Body of pancreas (tissue), 4 donors: ENCODE measurements at regions not wholly inside any gene's neighbourhood (a gene's known extent, or its start where the extent isn't known, plus 50 kb on each side); places are given as distances from the start of the nearest gene placed in this dataset.

Experiments
- ATAC-seq: fragments of 150-250 bp; one replicate; pipeline ENCODE4 v1.9.1; 2016
- DNase-seq, 4 donors: peaks; one replicate each; pipeline ENCODE4 v3.0.0-alpha.2; 2019
- H3K27ac ChIP-seq, 4 donors: fragments of 200-600 bp; sonication (generic); 1 replicate in 3 of 4; 2 replicates in 1 of 4; pipeline versions ENCODE4 v1.5.1 to v1.6.1; 2016 to 2019; ENCODE audit warnings: mild to moderate bottlenecking in 1 of 4, mixed read lengths in 1 of 4, moderate library complexity in 1 of 4
- H3K27me3 ChIP-seq, 2 donors: fragments of 200-600 bp; sonication (generic); one replicate each; pipeline ENCODE4 v1.6.0; 2016; ENCODE audit warnings: mild to moderate bottlenecking in 1 of 2
- H3K36me3 ChIP-seq, 2 donors: fragments of 200-600 bp; sonication (generic); replicated peaks in 1 of 2; 2 replicates each; pipeline ENCODE4 v1.5.1; 2016; ENCODE audit warnings: low read depth in 2 of 2; ENCODE audit not compliant: insufficient read depth in 1 of 2
- H3K4me1 ChIP-seq: fragments of 200-600 bp; sonication (generic); one replicate; pipeline ENCODE4 v1.6.0; 2016
- H3K4me3 ChIP-seq, 2 donors: fragments of 200-600 bp; sonication (generic); 1 replicate in 1 of 2; 2 replicates in 1 of 2; pipeline ENCODE4 v1.5.1; 2016 to 2019
- H3K9me3 ChIP-seq, 3 donors: fragments of 200-600 bp; sonication (generic); 1 replicate in 2 of 3; 2 replicates in 1 of 3; pipeline ENCODE4 v1.5.1; 2016
- POLR2A ChIP-seq, 3 donors: fragments of 450-650 bp; IDR thresholded peaks; one replicate each; pipeline ENCODE4 v1.6.1; 2016; ENCODE audit warnings: antibody characterized with exemption in 3 of 3, mild to moderate bottlenecking in 2 of 3
- WGBS, 2 donors: methylation state at CpG; one replicate each; pipeline ENCODE4 v1.1.5; 2017; 5-methylcytosine and 5-hydroxymethylcytosine counted together
- intact Hi-C: fragments of 100-400 bp; cut with DNase I; formaldehyde crosslinking; loops from one replicate; pipeline ENCODE4 v1.15.1; 2023
- TF ChIP-seq, protein P1 (sequence below), 7 experiments: fragments of 450-650 bp in 4 of 7; fragments of 200-600 bp in 3 of 7; sonication (generic) in 3 of 7; IDR thresholded peaks; one replicate each; pipeline ENCODE4 v1.5.1; 2016 to 2019; ENCODE audit warnings: antibody characterized with exemption in 7 of 7

- no peak for ATAC-seq
- H3K36me3 ChIP-seq = no peaks in the 10 kb centered on the region
- no peak for DNase-seq
- H3K4me3 ChIP-seq = no peak overlapping the region
- no peaks in the 10 kb centered on the region for H3K27me3 ChIP-seq
- intact Hi-C loops = no loop called here
- no peak for TF ChIP-seq POLR2A (IDR thresholded peaks at IDR 0.05)
- TF ChIP-seq, protein P1, sequence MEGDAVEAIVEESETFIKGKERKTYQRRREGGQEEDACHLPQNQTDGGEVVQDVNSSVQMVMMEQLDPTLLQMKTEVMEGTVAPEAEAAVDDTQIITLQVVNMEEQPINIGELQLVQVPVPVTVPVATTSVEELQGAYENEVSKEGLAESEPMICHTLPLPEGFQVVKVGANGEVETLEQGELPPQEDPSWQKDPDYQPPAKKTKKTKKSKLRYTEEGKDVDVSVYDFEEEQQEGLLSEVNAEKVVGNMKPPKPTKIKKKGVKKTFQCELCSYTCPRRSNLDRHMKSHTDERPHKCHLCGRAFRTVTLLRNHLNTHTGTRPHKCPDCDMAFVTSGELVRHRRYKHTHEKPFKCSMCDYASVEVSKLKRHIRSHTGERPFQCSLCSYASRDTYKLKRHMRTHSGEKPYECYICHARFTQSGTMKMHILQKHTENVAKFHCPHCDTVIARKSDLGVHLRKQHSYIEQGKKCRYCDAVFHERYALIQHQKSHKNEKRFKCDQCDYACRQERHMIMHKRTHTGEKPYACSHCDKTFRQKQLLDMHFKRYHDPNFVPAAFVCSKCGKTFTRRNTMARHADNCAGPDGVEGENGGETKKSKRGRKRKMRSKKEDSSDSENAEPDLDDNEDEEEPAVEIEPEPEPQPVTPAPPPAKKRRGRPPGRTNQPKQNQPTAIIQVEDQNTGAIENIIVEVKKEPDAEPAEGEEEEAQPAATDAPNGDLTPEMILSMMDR (IDR thresholded peaks at IDR 0.05) = no peak
- no peak overlapping the region for H3K27ac ChIP-seq
- H3K4me1 ChIP-seq = no peaks in the 10 kb centered on the region
- 53 to 66% methylated on average over 2 of the region's 2 CpGs for WGBS, 2 donors
- no peaks in the 10 kb centered on the region for H3K9me3 ChIP-seq
Measured at GRCh38 chr1:190897233-190897632, 419.6 kb upstream of the BRINP3 start.

DNA sequence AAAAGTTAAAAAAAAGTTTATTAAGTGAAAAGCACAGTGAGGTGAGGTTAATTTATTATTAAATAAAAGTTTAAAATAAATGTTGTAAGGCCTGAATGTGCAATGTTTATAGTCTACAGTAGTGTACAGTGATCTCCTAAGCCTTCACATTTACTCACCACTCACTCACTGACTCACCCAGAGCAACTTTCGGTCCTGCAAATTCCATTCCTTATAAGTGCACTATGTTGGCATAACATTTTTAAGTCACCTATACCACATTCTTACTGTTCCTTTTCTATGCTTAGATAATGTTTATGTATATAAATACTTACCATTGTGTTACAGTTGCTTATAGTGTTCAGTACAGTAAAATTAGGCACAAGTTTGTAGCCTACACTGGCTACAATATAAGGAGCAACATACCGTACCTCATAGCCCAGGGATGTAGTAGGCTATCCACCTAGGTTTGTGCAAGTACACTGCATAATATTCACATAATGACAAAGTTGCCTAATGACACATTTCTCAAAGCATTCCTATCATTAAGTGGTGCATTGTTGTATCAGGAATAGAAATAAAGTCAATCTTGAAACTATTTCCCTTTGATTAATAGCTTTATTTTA, 426.5 kb upstream of the BRINP3 start:
- Histone ChIP-seq H3K27me3 (no peaks in the 10 kb centered on the region), H3K36me3 (no peaks in the 10 kb centered on the region), H3K9me3 (no peaks in the 10 kb centered on the region), H3K27ac (no peak overlapping the region), H3K4me1 (no peaks in the 10 kb centered on the region), H3K4me3 (no peak overlapping the region)
- no peak for TF ChIP-seq POLR2A (IDR thresholded peaks at IDR 0.05)
- TF ChIP-seq, protein P1 (IDR thresholded peaks at IDR 0.05) = no peak
- no peak for ATAC-seq
- WGBS, 2 donors = 82 to 86% methylated on average over 2 of the region's 2 CpGs
- intact Hi-C loops = no loop called here
- no peak for DNase-seq

GRCh38 chr1:190906206-190906725, 428.6 kb upstream of the BRINP3 start:
- DNase-seq = no peak
- ATAC-seq = no peak
- Histone ChIP-seq H3K27me3 (no peaks in the 10 kb centered on the region), H3K9me3 (no peaks in the 10 kb centered on the region), H3K4me1 (no peaks in the 10 kb centered on the region), H3K36me3 (no peaks in the 10 kb centered on the region), H3K27ac (no peak overlapping the region), H3K4me3 (no peak overlapping the region)
- intact Hi-C loops = no loop called here
- TF ChIP-seq, protein P1 (IDR thresholded peaks at IDR 0.05) = no peak
- TF ChIP-seq POLR2A (IDR thresholded peaks at IDR 0.05) = no peak
- WGBS, 2 donors = 71 to 80% methylated on average over 1 of the region's 1 CpG

DNA sequence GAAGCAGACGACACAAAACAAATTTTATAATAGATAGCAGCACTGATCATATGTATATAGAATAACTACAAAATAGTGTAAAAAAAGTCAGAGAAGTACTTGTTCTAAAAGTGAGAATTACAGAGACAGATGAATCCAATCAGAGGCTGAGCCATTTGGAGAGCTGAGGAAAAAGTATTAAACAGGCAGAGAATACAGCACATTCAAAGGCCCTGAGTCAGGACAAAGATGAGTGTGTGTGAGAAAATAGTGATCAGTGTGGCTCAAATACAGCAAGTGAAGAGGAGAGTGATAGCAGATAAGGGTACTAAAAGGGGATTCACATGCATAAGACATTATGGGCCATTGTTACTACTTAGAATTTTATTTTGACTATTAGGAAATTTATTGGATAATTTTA, 430.6 kb upstream of the BRINP3 start:
- no peak for TF ChIP-seq POLR2A (IDR thresholded peaks at IDR 0.05)
- TF ChIP-seq, protein P1 (IDR thresholded peaks at IDR 0.05) = no peak
- Histone ChIP-seq H3K4me3 (no peak overlapping the region), H3K4me1 (no peaks in the 10 kb centered on the region), H3K36me3 (no peaks in the 10 kb centered on the region), H3K9me3 (no peaks in the 10 kb centered on the region), H3K27ac (no peak overlapping the region), H3K27me3 (no peaks in the 10 kb centered on the region)
- ATAC-seq (no peak), DNase-seq (no peak)
- intact Hi-C loops = no loop called here
- WGBS, 2 donors = 58 to 63% methylated on average over 1 of the region's 1 CpG

- Histone ChIP-seq H3K27me3 (no peaks in the 10 kb centered on the region), H3K36me3 (no peaks in the 10 kb centered on the region), H3K4me3 (no peak overlapping the region), H3K27ac (no peak overlapping the region), H3K4me1 (no peaks in the 10 kb centered on the region), H3K9me3 (no peaks in the 10 kb centered on the region)
- intact Hi-C loops = no loop called here
- TF ChIP-seq, protein P1 (IDR thresholded peaks at IDR 0.05) = no peak
- TF ChIP-seq POLR2A (IDR thresholded peaks at IDR 0.05) = no peak
- DNase-seq (no peak), ATAC-seq (no peak)
Measured at GRCh38 chr1:190908691-190909090, 431.0 kb upstream of the BRINP3 start.
